Subcutaneous abdominal adipose tissue (tissue), 5 donors: ENCODE measurements at regions not wholly inside any gene's neighbourhood (a gene's known extent, or its start where the extent isn't known, plus 50 kb on each side); places are given as distances from the start of the nearest gene placed in this dataset.
A peak's percentile ranks its signal among the peaks of the same experiment; 100 is the strongest.

Experiments used
- H3K27ac ChIP-seq: one replicate; pipeline ENCODE4 v1.7.0; 2013; ENCODE audit warnings: low read depth, mild to moderate bottlenecking, inconsistent platforms, low read length, moderate library complexity
- H3K27me3 ChIP-seq, 5 donors: one replicate each; pipeline ENCODE4 v1.7.0; 2013; ENCODE audit warnings: low read length in 5 of 5, inconsistent platforms in 1 of 5; ENCODE audit not compliant: control insufficient read depth in 5 of 5, insufficient read depth in 4 of 5
- H3K36me3 ChIP-seq, 5 donors: one replicate each; pipeline ENCODE4 v1.7.0; 2013; ENCODE audit warnings: low read length in 5 of 5; ENCODE audit not compliant: control insufficient read depth in 5 of 5, insufficient read depth in 5 of 5
- H3K4me1 ChIP-seq, 5 donors: one replicate each; pipeline ENCODE4 v1.7.0; 2013; ENCODE audit warnings: low read length in 5 of 5, mild to moderate bottlenecking in 3 of 5, moderate library complexity in 1 of 5; ENCODE audit not compliant: control insufficient read depth in 5 of 5, insufficient read depth in 5 of 5
- H3K4me3 ChIP-seq, 5 donors: one replicate each; pipeline ENCODE4 v1.7.0; 2013; ENCODE audit warnings: low read length in 5 of 5, low read depth in 1 of 5
- H3K9ac ChIP-seq, 5 donors: one replicate each; pipeline ENCODE4 v1.7.0; 2013; ENCODE audit warnings: low read length in 5 of 5, mild to moderate bottlenecking in 4 of 5, moderate library complexity in 3 of 5
- H3K9me3 ChIP-seq, 5 donors: one replicate each; pipeline ENCODE4 v1.7.0; 2013; ENCODE audit warnings: low read length in 5 of 5; ENCODE audit not compliant: control insufficient read depth in 5 of 5
- donor health status: healthy.
- donor health status: healthy.
- donor health status: healthy.
- donor health status: healthy.
- donor health status: healthy.

GRCh38 chr15:36275656-36276055, 303.8 kb upstream of the CDIN1 start:
- Histone ChIP-seq H3K4me1 (no peaks in the 10 kb centered on the region), H3K36me3 (no peaks in the 10 kb centered on the region), H3K9ac (no peak overlapping the region), H3K27ac (no peak overlapping the region), H3K27me3 (no peaks in the 10 kb centered on the region), H3K4me3 (no peak overlapping the region), H3K9me3 (peaks cover 0 to 23% (median 13%) of the 10 kb centered on the region in 5 donors)

GRCh38 chr15:36278219-36278618, 301.2 kb upstream of the CDIN1 start:
- Histone ChIP-seq H3K9ac (no peak overlapping the region), H3K27ac (no peak overlapping the region), H3K36me3 (no peaks in the 10 kb centered on the region), H3K27me3 (no peaks in the 10 kb centered on the region), H3K9me3 (peaks cover 0 to 23% (median 13%) of the 10 kb centered on the region in 5 donors), H3K4me3 (peak overlapping the region in 2 of 5 donors; percentile 2 to 19), H3K4me1 (no peaks in the 10 kb centered on the region)

DNA sequence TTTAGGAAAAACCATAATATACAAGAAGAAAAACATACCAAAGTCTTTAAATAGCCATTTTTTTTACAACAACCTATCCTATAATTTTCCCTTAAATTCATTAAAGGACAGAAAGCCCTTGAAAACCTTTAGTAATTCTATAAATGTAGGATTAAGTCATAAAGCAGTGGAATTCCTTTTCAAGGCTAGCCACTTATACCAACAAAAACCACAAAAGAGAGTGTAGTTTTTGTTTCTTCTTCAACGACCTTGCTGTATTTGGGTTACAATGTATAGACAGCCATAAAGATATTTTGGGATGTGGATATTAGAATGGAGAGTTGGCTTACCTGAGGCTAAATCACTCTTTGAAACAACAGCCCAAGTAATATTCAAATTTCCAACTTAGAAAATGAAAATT, 296.6 kb upstream of the CDIN1 start:
- Histone ChIP-seq H3K36me3 (no peaks in the 10 kb centered on the region), H3K9me3 (peaks cover 0 to 14% (median 13%) of the 10 kb centered on the region in 5 donors), H3K27me3 (no peaks in the 10 kb centered on the region), H3K4me1 (no peaks in the 10 kb centered on the region), H3K4me3 (no peak overlapping the region), H3K27ac (no peak overlapping the region), H3K9ac (no peak overlapping the region)

GRCh38 chr15:36284911-36285310, 294.5 kb upstream of the CDIN1 start:
- no peaks in the 10 kb centered on the region for H3K4me1 ChIP-seq
- no peak overlapping the region for H3K27ac ChIP-seq
- H3K36me3 ChIP-seq, result no peaks in the 10 kb centered on the region
- no peaks in the 10 kb centered on the region for H3K9me3 ChIP-seq
- no peak overlapping the region for H3K4me3 ChIP-seq
- no peak overlapping the region for H3K9ac ChIP-seq
- H3K27me3 ChIP-seq, result no peaks in the 10 kb centered on the region

DNA sequence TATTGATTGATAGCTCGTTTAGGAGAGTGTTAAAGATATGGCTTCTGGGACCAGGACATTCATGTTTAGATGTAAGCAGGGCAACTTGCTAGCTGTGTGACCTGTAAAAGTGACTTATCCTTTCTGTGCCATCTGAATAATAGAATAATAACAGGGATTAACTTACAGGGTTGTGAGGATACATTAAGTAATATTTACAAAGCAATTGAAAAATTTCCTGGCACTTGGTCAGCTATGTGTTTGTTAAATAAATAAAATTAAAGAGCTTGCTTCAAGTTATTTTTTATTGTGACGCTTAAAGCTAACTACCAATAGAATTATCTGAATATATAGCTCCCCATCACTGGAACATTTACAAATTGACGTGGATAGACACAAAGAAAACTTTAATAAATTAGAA, 287.9 kb upstream of the CDIN1 start:
- no peaks in the 10 kb centered on the region for H3K36me3 ChIP-seq
- no peak overlapping the region for H3K4me3 ChIP-seq
- no peaks in the 10 kb centered on the region for H3K9me3 ChIP-seq
- no peaks in the 10 kb centered on the region for H3K27me3 ChIP-seq
- no peak overlapping the region for H3K9ac ChIP-seq
- no peaks in the 10 kb centered on the region for H3K4me1 ChIP-seq
- no peak overlapping the region for H3K27ac ChIP-seq

GRCh38 chr15:36294359-36294758, 285.1 kb upstream of the CDIN1 start:
- Histone ChIP-seq H3K27me3 (no peaks in the 10 kb centered on the region), H3K9me3 (no peaks in the 10 kb centered on the region), H3K4me1 (no peaks in the 10 kb centered on the region), H3K27ac (no peak overlapping the region), H3K4me3 (no peak overlapping the region), H3K9ac (no peak overlapping the region), H3K36me3 (no peaks in the 10 kb centered on the region)

DNA sequence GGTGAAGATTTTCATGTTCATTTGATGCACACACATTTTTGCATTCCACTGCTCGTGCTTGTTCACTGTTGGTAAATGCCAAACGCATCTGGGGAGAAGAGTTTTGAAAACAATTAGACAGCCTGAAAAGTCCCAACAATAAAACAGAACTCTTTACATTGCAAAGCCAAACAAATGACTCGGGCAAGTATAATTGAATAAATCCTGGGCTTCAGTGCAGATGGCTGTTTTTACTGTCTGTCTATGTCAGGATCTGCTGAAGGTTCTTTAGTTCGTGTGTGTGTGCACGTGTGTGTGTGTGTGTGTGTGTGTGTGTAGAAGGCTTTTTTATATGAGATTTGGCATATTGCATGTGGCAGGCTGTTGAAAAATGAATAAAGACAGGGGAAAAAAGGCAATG, 277.5 kb upstream of the CDIN1 start:
- Histone ChIP-seq H3K9me3 (no peaks in the 10 kb centered on the region), H3K4me3 (no peak overlapping the region), H3K4me1 (no peaks in the 10 kb centered on the region), H3K9ac (no peak overlapping the region), H3K27me3 (no peaks in the 10 kb centered on the region), H3K27ac (no peak overlapping the region), H3K36me3 (no peaks in the 10 kb centered on the region)

GRCh38 chr15:36313021-36313420, 266.4 kb upstream of the CDIN1 start:
- Histone ChIP-seq H3K9me3 (peaks cover 0 to 5% (median under 1%) of the 10 kb centered on the region in 5 donors), H3K27me3 (no peaks in the 10 kb centered on the region)

DNA sequence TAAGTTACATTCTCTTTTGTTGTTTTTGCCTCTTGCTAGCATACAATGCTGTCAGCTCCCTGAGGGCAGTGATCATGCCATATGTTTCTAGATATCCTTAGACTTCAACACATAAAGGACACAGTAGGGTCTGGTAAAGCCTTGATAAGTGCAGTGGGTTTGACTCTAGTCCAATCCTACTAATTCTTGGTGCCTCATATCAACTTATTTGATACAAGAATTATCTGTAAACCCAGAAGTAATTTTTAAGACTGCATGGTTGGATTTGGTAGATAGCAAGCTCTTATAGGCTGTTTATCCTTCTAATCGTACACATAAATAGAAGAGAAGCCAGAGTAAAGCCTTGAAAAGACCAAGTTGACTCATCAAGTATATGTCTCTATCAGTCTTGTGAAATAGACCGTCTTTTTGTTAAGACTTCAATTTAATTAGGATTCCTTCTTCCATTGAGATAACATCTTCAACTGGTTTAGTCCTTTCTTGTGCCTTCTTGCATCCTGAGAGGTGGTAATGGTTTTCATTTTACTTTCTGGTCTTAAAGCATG, 265.6 kb upstream of the CDIN1 start:
- Histone ChIP-seq H3K4me3 (no peak overlapping the region), H3K9me3 (peaks cover 0 to 5% (median 0%) of the 10 kb centered on the region in 5 donors), H3K36me3 (no peaks in the 10 kb centered on the region), H3K4me1 (no peaks in the 10 kb centered on the region), H3K9ac (no peak overlapping the region), H3K27ac (no peak overlapping the region), H3K27me3 (no peaks in the 10 kb centered on the region)

More at GRCh38 chr15:36313021-36313420, 266.4 kb upstream of the CDIN1 start:
- Histone ChIP-seq H3K36me3 (no peaks in the 10 kb centered on the region), H3K4me1 (no peaks in the 10 kb centered on the region), H3K4me3 (no peak overlapping the region), H3K27ac (no peak overlapping the region), H3K9ac (no peak overlapping the region)

DNA sequence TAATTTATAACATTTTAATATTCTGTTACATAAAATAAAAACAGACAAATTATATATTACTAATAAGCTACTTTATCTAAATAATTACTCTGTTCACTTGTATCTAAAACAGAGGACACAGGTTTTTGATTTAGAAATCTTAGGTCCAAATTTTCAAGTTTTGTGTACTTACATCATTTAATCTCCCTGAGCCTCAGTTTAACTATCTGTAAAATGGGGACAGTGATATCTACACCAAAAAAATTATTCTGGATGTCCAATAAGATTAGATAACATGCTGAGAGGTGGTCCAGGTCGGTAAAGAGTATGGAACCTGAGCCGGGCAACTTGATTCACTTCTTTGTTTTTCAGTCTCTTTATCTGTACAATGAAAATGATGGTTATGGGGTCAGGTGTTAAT, 263.8 kb upstream of the CDIN1 start:
- Histone ChIP-seq H3K4me3 (no peak overlapping the region), H3K4me1 (no peaks in the 10 kb centered on the region), H3K27ac (no peak overlapping the region), H3K36me3 (no peaks in the 10 kb centered on the region), H3K9ac (no peak overlapping the region), H3K27me3 (no peaks in the 10 kb centered on the region), H3K9me3 (no peaks in the 10 kb centered on the region)

DNA sequence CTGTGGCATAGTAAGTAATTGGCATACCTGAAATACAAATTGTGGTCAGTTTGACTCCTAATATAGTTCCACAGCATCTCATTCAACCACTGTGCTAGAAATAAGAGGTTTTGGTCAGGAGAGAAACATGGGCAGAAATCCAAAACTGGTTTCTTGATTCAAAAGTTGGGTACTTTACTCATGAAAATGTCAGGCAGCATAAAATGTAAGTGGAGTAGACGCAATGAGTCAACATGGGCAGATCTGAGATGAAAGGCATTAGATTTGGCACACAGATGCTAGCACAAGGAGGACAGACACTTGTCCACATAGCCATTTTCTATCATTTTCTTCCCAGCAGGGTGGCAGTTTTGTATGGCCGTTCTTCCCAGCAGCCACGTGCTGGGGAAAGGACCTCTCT, 255.8 kb upstream of the CDIN1 start:
- Histone ChIP-seq H3K36me3 (no peaks in the 10 kb centered on the region), H3K4me3 (no peak overlapping the region), H3K27me3 (no peaks in the 10 kb centered on the region), H3K4me1 (no peaks in the 10 kb centered on the region), H3K9me3 (peaks cover 0 to 2% (median 0%) of the 10 kb centered on the region in 5 donors), H3K9ac (no peak overlapping the region), H3K27ac (no peak overlapping the region)
